Upper lobe of right lung (tissue), 1 donor: ENCODE measurements at regions not wholly inside any gene's neighbourhood (a gene's known extent, or its start where the extent isn't known, plus 50 kb on each side); places are given as distances from the start of the nearest gene placed in this dataset.

ENCODE experiments used
- ATAC-seq: fragments of 200-7000 bp; cut with Tn5 transposase; one replicate; pipeline ENCODE4 v1.9.1; 2020; ENCODE audit warnings: mild to moderate bottlenecking, moderate library complexity
- DNase-seq: peaks from one replicate; pipeline ENCODE4 v3.0.0-alpha.2; 2020
- H3K27ac ChIP-seq: fragments of 200-600 bp; one replicate; pipeline ENCODE4 v1.8.0; 2022
- H3K27me3 ChIP-seq: fragments of 200-600 bp; one replicate; pipeline ENCODE4 v1.8.0; 2022; ENCODE audit warnings: mild to moderate bottlenecking
- H3K36me3 ChIP-seq: fragments of 200-600 bp; one replicate; pipeline ENCODE4 v1.8.0; 2022
- H3K4me1 ChIP-seq: fragments of 200-600 bp; one replicate; pipeline ENCODE4 v1.8.0; 2022
- H3K4me3 ChIP-seq: fragments of 200-600 bp; one replicate; pipeline ENCODE4 v1.8.0; 2022; ENCODE audit warnings: mild to moderate bottlenecking
- H3K9me3 ChIP-seq: fragments of 200-600 bp; one replicate; pipeline ENCODE4 v1.8.0; 2022
- CTCF ChIP-seq: fragments of 200-600 bp; IDR thresholded peaks from one replicate; pipeline ENCODE4 v1.8.0; 2022; ENCODE audit warnings: antibody characterized with exemption
- intact Hi-C: fragments of 100-400 bp; cut with DNase I; formaldehyde crosslinking; loops from one replicate; pipeline ENCODE4 v1.11.0; 2022
- donor health status: DM: no; HTN: yes; CAD: no; lungs with severe emphysema.

- intact Hi-C loops, result no loop called here
- H3K4me1 ChIP-seq, result no peaks in the 10 kb centered on the region
- H3K36me3 ChIP-seq, result no peaks in the 10 kb centered on the region
- no peak for TF ChIP-seq CTCF
- ATAC-seq, result no peak
- no peak for DNase-seq
- H3K4me3 ChIP-seq, result no peak overlapping the region
- no peak overlapping the region for H3K27ac ChIP-seq
- no peaks in the 10 kb centered on the region for H3K27me3 ChIP-seq
- H3K9me3 ChIP-seq, result no peaks in the 10 kb centered on the region
Observed at GRCh38 chr16:6076631-6077030, 979.0 kb upstream of the EEF2KMT start.

- no peak for DNase-seq
- Histone ChIP-seq H3K4me3 (no peak overlapping the region), H3K27ac (no peak overlapping the region)
Observed at GRCh38 chr16:6068063-6068462, 970.5 kb upstream of the EEF2KMT start.

GRCh38 chr16:6066652-6067051 lies 969.1 kb upstream of the EEF2KMT start:
- no peak for DNase-seq
- Histone ChIP-seq H3K27ac (no peak overlapping the region), H3K4me1 (no peaks in the 10 kb centered on the region), H3K27me3 (no peaks in the 10 kb centered on the region), H3K9me3 (no peaks in the 10 kb centered on the region), H3K36me3 (no peaks in the 10 kb centered on the region), H3K4me3 (no peak overlapping the region)
- intact Hi-C loops, result no loop called here
- no peak for TF ChIP-seq CTCF
- no peak for ATAC-seq

More at GRCh38 chr16:6068063-6068462, 970.5 kb upstream of the EEF2KMT start:
- no peak for TF ChIP-seq CTCF
- Histone ChIP-seq H3K4me1 (no peaks in the 10 kb centered on the region), H3K27me3 (no peaks in the 10 kb centered on the region), H3K36me3 (no peaks in the 10 kb centered on the region), H3K9me3 (no peaks in the 10 kb centered on the region)
- intact Hi-C loops, result no loop called here
- ATAC-seq, result no peak

- no peak for ATAC-seq
- no peak for DNase-seq
- intact Hi-C loops, result no loop called here
- no peak overlapping the region for H3K4me3 ChIP-seq
- TF ChIP-seq CTCF, result no peak
- no peaks in the 10 kb centered on the region for H3K36me3 ChIP-seq
- no peaks in the 10 kb centered on the region for H3K4me1 ChIP-seq
- no peak overlapping the region for H3K27ac ChIP-seq
- H3K27me3 ChIP-seq, result no peaks in the 10 kb centered on the region
- H3K9me3 ChIP-seq, result no peaks in the 10 kb centered on the region
Observed at GRCh38 chr16:6063526-6063925, 965.9 kb upstream of the EEF2KMT start.

GRCh38 chr16:6059671-6060070 lies 962.1 kb upstream of the EEF2KMT start:
- DNase-seq (no peak), ATAC-seq (no peak)
- no peak for TF ChIP-seq CTCF
- Histone ChIP-seq H3K4me3 (no peak overlapping the region), H3K27me3 (no peaks in the 10 kb centered on the region), H3K4me1 (no peaks in the 10 kb centered on the region), H3K9me3 (no peaks in the 10 kb centered on the region), H3K36me3 (no peaks in the 10 kb centered on the region), H3K27ac (no peak overlapping the region)
- intact Hi-C loops, result no loop called here

- Histone ChIP-seq H3K36me3 (no peaks in the 10 kb centered on the region), H3K4me3 (no peak overlapping the region), H3K4me1 (no peaks in the 10 kb centered on the region), H3K9me3 (no peaks in the 10 kb centered on the region), H3K27me3 (no peaks in the 10 kb centered on the region), H3K27ac (no peak overlapping the region)
- no peak for TF ChIP-seq CTCF
- intact Hi-C loops, result no loop called here
- no peak for ATAC-seq
- no peak for DNase-seq
Observed at GRCh38 chr16:6057821-6058220, 960.2 kb upstream of the EEF2KMT start.
